WTC11 (cell line): ENCODE measurements at regions not wholly inside any gene's neighbourhood (a gene's known extent, or its start where the extent isn't known, plus 50 kb on each side); places are given as distances from the start of the nearest gene placed in this dataset.

ENCODE experiments used
- ATAC-seq: fragments of 200-7000 bp; cut with Tn5 transposase; 2 replicates; pipeline ENCODE4 v1.10.0; 2021; ENCODE audit warnings: mild to moderate bottlenecking, moderate library complexity
- CTCF ChIA-PET: fragments of 300-600 bp; sonication (Branson Sonifier 250); formaldehyde crosslinking; loops from one replicate; lab custom pipeline; 2021; ENCODE audit warnings: antibody characterized with exemption; lab: Charles Lee
- POLR2A ChIA-PET: fragments of 350-600 bp; sonication (Branson Sonifier 250); formaldehyde crosslinking; loops from one replicate; lab custom pipeline; 2021; ENCODE audit warnings: antibody characterized with exemption; lab: Charles Lee
- DNase-seq: peaks from one replicate; pipeline ENCODE4 v3.0.0; 2021; ENCODE audit warnings: low spot score
- H3K27ac Mint-ChIP-seq: 2 replicates; pipeline ENCODE4 v1.8.0; 2021; ENCODE audit warnings: mixed read lengths
- H3K27me3 Mint-ChIP-seq: 2 replicates; pipeline ENCODE4 v1.8.0; 2021; ENCODE audit warnings: low read depth, mild to moderate bottlenecking, moderate library complexity, mixed read lengths
- H3K36me3 Mint-ChIP-seq: 2 replicates; pipeline ENCODE4 v1.8.0; 2021; ENCODE audit warnings: mixed read lengths
- H3K4me1 Mint-ChIP-seq: 2 replicates; pipeline ENCODE4 v1.8.0; 2022; ENCODE audit warnings: mixed read lengths
- H3K4me3 Mint-ChIP-seq: 2 replicates; pipeline ENCODE4 v1.8.0; 2021; ENCODE audit warnings: mild to moderate bottlenecking, moderate library complexity, mixed read lengths
- H3K9me3 Mint-ChIP-seq: 2 replicates; pipeline ENCODE4 v1.8.0; 2021; ENCODE audit warnings: mixed read lengths
- ATF3 ChIP-seq: sonication (generic); formaldehyde crosslinking; conservative IDR thresholded peaks from 2 replicates; pipeline ENCODE4 v1.8.1; 2022; ENCODE audit warnings: mild to moderate bottlenecking, missing genetic modification reagents
- ELF4 ChIP-seq: sonication (generic); formaldehyde crosslinking; IDR thresholded peaks from 2 replicates; pipeline ENCODE4 v1.8.1; 2022; ENCODE audit warnings: low read depth, mild to moderate bottlenecking, moderate library complexity, missing genetic modification reagents
- ERG ChIP-seq: fragments of 250-450 bp; sonication (Bioruptor Pico); IDR thresholded peaks from 2 replicates; pipeline ENCODE4 v1.8.0; 2021; ENCODE audit warnings: mild to moderate bottlenecking
- ETV6 ChIP-seq: sonication (generic); formaldehyde crosslinking; IDR thresholded peaks from 2 replicates; pipeline ENCODE4 v1.8.1; 2022; ENCODE audit warnings: mild to moderate bottlenecking, missing genetic modification reagents
- FOXK1 ChIP-seq: sonication (generic); formaldehyde crosslinking; IDR thresholded peaks from 2 replicates; pipeline ENCODE4 v1.8.0; 2022; ENCODE audit warnings: mild to moderate bottlenecking, moderate library complexity, missing genetic modification reagents
- IRF1 ChIP-seq: sonication (generic); formaldehyde crosslinking; IDR thresholded peaks from 2 replicates; pipeline ENCODE4 v1.8.0; 2023; ENCODE audit warnings: missing genetic modification reagents
- IRF2 ChIP-seq: sonication (generic); formaldehyde crosslinking; IDR thresholded peaks from 2 replicates; pipeline ENCODE4 v1.8.0; 2022; ENCODE audit warnings: low read depth, missing genetic modification reagents, borderline replicate concordance
- JUN ChIP-seq: sonication (generic); formaldehyde crosslinking; IDR thresholded peaks from 2 replicates; pipeline ENCODE4 v1.8.0; 2023; ENCODE audit warnings: mild to moderate bottlenecking, missing genetic modification reagents
- RORB ChIP-seq: fragments of 250-450 bp; sonication (Bioruptor Pico); IDR thresholded peaks from 2 replicates; pipeline ENCODE4 v1.9.0; 2021; ENCODE audit warnings: mild to moderate bottlenecking
- SP1 ChIP-seq: sonication (generic); formaldehyde crosslinking; conservative IDR thresholded peaks from 2 replicates; pipeline ENCODE4 v1.8.1; 2022; ENCODE audit warnings: missing genetic modification reagents
- USF2 ChIP-seq: sonication (generic); formaldehyde crosslinking; IDR thresholded peaks from 2 replicates; pipeline ENCODE4 v1.8.1; 2023; ENCODE audit warnings: mild to moderate bottlenecking, missing genetic modification reagents, moderate library complexity
- ZNF138 ChIP-seq: sonication (generic); formaldehyde crosslinking; conservative IDR thresholded peaks from 2 replicates; pipeline ENCODE4 v1.8.1; 2022; ENCODE audit warnings: mild to moderate bottlenecking, moderate library complexity, missing genetic modification reagents
- ZNF232 ChIP-seq: sonication (generic); formaldehyde crosslinking; IDR thresholded peaks from 2 replicates; pipeline ENCODE4 v1.8.0; 2022; ENCODE audit warnings: mild to moderate bottlenecking, missing genetic modification reagents
- ZNF263 ChIP-seq: sonication (generic); formaldehyde crosslinking; IDR thresholded peaks from 2 replicates; pipeline ENCODE4 v1.8.1; 2022; ENCODE audit warnings: low read depth, mild to moderate bottlenecking, moderate library complexity, missing genetic modification reagents
- ZNF317 ChIP-seq: sonication (generic); formaldehyde crosslinking; IDR thresholded peaks from 2 replicates; pipeline ENCODE4 v1.8.1; 2023; ENCODE audit warnings: low read depth, mild to moderate bottlenecking, moderate library complexity, missing genetic modification reagents, borderline replicate concordance
- ZNF396 ChIP-seq: fragments of 250-450 bp; sonication (Bioruptor Pico); IDR thresholded peaks from 2 replicates; pipeline ENCODE4 v1.8.0; 2021; ENCODE audit warnings: mild to moderate bottlenecking, moderate library complexity, borderline replicate concordance
- ZNF512 ChIP-seq: sonication (generic); formaldehyde crosslinking; IDR thresholded peaks from 2 replicates; pipeline ENCODE4 v1.8.1; 2022; ENCODE audit warnings: missing genetic modification reagents, borderline replicate concordance
- ZSCAN18 ChIP-seq: fragments of 250-450 bp; sonication (Bioruptor Pico); IDR thresholded peaks from 2 replicates; pipeline ENCODE4 v2.1.2; 2022; ENCODE audit warnings: mild to moderate bottlenecking, moderate library complexity
- TF ChIP-seq, protein P1 (sequence below): fragments of 250-450 bp; sonication (Bioruptor Pico); IDR thresholded peaks from 2 replicates; pipeline ENCODE4 v1.9.0; 2021; ENCODE audit warnings: moderate library complexity, mild to moderate bottlenecking, inconsistent platforms, borderline replicate concordance
- TF ChIP-seq, protein P2 (sequence below): fragments of 200-600 bp; IDR thresholded peaks from 2 replicates; pipeline ENCODE4 v1.8.0; 2022; ENCODE audit warnings: antibody characterized with exemption

DNA sequence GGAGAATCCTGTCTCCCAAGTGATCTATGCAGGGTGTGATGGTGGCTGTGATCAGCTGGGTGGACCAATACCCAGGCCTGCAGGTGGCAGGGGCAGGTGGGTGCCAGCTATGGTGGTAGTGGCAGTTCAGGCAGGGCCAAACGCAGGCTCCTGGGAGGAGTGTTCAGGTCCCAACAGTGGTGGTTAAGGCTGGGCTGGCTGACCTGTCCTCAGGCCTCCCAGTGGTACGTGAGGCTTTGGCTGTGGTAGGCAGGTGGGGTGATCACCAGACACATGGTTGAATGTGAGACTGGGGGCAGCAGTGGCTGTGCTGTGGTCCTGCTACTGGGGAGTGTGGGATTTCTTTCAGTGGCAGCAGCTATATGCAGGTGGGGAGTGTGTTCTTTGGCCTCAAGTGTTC is 126.7 kb upstream of the STARD3NL start (continued):
- TF ChIP-seq ZNF512 (CRISPR knock-in tag) (no peak), RORB (no peak), USF2 (CRISPR knock-in tag) (no peak), IRF1 (CRISPR knock-in tag) (no peak), ZNF263 (CRISPR knock-in tag) (no peak), ELF4 (no peak), ZSCAN18 (CRISPR knock-in tag) (no peak), ZNF317 (no peak), SP1 (CRISPR knock-in tag) (no peak)
- TF ChIP-seq, protein P1, sequence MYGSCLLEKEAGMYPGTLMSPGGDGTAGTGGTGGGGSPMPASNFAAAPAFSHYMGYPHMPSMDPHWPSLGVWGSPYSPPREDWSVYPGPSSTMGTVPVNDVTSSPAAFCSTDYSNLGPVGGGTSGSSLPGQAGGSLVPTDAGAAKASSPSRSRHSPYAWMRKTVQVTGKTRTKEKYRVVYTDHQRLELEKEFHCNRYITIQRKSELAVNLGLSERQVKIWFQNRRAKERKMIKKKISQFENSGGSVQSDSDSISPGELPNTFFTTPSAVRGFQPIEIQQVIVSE (CRISPR knock-in tag) = no peak

GRCh38 chr7:38051786-38052185 is 126.3 kb upstream of the STARD3NL start:
- no peak for DNase-seq
- Mint-ChIP-seq H3K4me3 (no peak overlapping the region), H3K27ac (no peak overlapping the region), H3K36me3 (peaks cover 23% of the 10 kb centered on the region), H3K9me3 (peaks cover 33% of the 10 kb centered on the region), H3K27me3 (no peaks in the 10 kb centered on the region), H3K4me1 (peaks cover 9% of the 10 kb centered on the region)
- no peak for ATAC-seq
- ChIA-PET CTCF (no interaction called here), POLR2A (no interaction called here)
- TF ChIP-seq ATF3 (CRISPR knock-in tag) = no peak
- TF ChIP-seq ETV6 = no peak
- TF ChIP-seq, protein P2, sequence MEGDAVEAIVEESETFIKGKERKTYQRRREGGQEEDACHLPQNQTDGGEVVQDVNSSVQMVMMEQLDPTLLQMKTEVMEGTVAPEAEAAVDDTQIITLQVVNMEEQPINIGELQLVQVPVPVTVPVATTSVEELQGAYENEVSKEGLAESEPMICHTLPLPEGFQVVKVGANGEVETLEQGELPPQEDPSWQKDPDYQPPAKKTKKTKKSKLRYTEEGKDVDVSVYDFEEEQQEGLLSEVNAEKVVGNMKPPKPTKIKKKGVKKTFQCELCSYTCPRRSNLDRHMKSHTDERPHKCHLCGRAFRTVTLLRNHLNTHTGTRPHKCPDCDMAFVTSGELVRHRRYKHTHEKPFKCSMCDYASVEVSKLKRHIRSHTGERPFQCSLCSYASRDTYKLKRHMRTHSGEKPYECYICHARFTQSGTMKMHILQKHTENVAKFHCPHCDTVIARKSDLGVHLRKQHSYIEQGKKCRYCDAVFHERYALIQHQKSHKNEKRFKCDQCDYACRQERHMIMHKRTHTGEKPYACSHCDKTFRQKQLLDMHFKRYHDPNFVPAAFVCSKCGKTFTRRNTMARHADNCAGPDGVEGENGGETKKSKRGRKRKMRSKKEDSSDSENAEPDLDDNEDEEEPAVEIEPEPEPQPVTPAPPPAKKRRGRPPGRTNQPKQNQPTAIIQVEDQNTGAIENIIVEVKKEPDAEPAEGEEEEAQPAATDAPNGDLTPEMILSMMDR = no peak
- no peak for TF ChIP-seq JUN
- no peak for TF ChIP-seq FOXK1
- TF ChIP-seq ZNF232 (CRISPR knock-in tag) = no peak
- TF ChIP-seq ELF4 = no peak
- no peak for TF ChIP-seq ERG
- TF ChIP-seq ZNF396 (CRISPR knock-in tag) = no peak
- TF ChIP-seq IRF2 (CRISPR knock-in tag) = no peak
- TF ChIP-seq SP1 (CRISPR knock-in tag) = no peak
- no peak for TF ChIP-seq ZNF138 (CRISPR knock-in tag)
